Keratinocyte (primary cell): ENCODE measurements at regions not wholly inside any gene's neighbourhood (a gene's known extent, or its start where the extent isn't known, plus 50 kb on each side); places are given as distances from the start of the nearest gene placed in this dataset.

Experiments used
- DNase-seq: peaks from one replicate; pipeline ENCODE4 v3.0.0-alpha.2; 2011; ENCODE audit warnings: low read depth, missing footprints, low spot score
- FAIRE-seq: peaks from 2 replicates; lab custom pipeline; 2011; peaks lifted over from hg19 to GRCh38; lab: Jason Lieb, UNC
- H2AFZ ChIP-seq: 2 replicates; pipeline ENCODE4 v1.6.0; 2012; ENCODE audit warnings: low read length, control low read depth, inconsistent platforms; ENCODE audit not compliant: control insufficient read depth
- H3K27ac ChIP-seq: 2 replicates; pipeline ENCODE4 v1.5.1; 2011; ENCODE audit warnings: low read length; ENCODE audit not compliant: control insufficient read depth, insufficient read depth
- H3K27me3 ChIP-seq: 3 replicates; pipeline ENCODE4 v1.6.0; 2011; ENCODE audit warnings: low read length; ENCODE audit not compliant: control insufficient read depth, insufficient read depth; ENCODE audit errors: extremely low read depth
- H3K36me3 ChIP-seq, 2 experiments: 2 replicates in 1 of 2; 3 replicates in 1 of 2; pipeline ENCODE4 v1.5.1; 2011; ENCODE audit warnings: low read length in 2 of 2, mild to moderate bottlenecking in 1 of 2; ENCODE audit not compliant: control insufficient read depth in 2 of 2, insufficient read depth in 2 of 2; ENCODE audit errors: extremely low read depth in 1 of 2
- H3K4me1 ChIP-seq: 3 replicates; pipeline ENCODE4 v1.5.1; 2011; ENCODE audit warnings: low read length; ENCODE audit not compliant: control insufficient read depth, insufficient read depth; ENCODE audit errors: extremely low read depth
- H3K4me2 ChIP-seq: 3 replicates; pipeline ENCODE4 v1.6.0; 2011; ENCODE audit warnings: low read depth, low read length; ENCODE audit not compliant: control insufficient read depth, insufficient read depth; ENCODE audit errors: extremely low read depth
- H3K4me3 ChIP-seq, 3 experiments: fragments of 200-600 bp in 1 of 3; sonication (generic) in 1 of 3; 2 replicates in 2 of 3; 3 replicates in 1 of 3; pipeline ENCODE4 v1.5.1; 2011 to 2016; ENCODE audit warnings: low read length in 3 of 3, mild to moderate bottlenecking in 3 of 3, control low read depth in 2 of 3, inconsistent platforms in 1 of 3, low read depth in 1 of 3, mixed read lengths in 1 of 3, mixed run types in 1 of 3, moderate library complexity in 1 of 3; ENCODE audit not compliant: control insufficient read depth in 2 of 3, insufficient read depth in 2 of 3; ENCODE audit errors: extremely low read depth in 1 of 3
- H3K79me2 ChIP-seq: 2 replicates; pipeline ENCODE4 v1.6.0; 2012; ENCODE audit warnings: low read length; ENCODE audit not compliant: control insufficient read depth, insufficient read depth
- H3K9ac ChIP-seq: 3 replicates; pipeline ENCODE4 v1.6.0; 2011; ENCODE audit warnings: low read length; ENCODE audit not compliant: control insufficient read depth, insufficient read depth; ENCODE audit errors: extremely low read depth
- H3K9me1 ChIP-seq: 3 replicates; pipeline ENCODE4 v1.6.0; 2011; ENCODE audit warnings: low read length; ENCODE audit not compliant: control insufficient read depth, insufficient read depth; ENCODE audit errors: extremely low read depth
- H3K9me3 ChIP-seq: 2 replicates; pipeline ENCODE4 v1.5.1; 2012; ENCODE audit warnings: low read depth, low read length; ENCODE audit not compliant: control insufficient read depth
- H4K20me1 ChIP-seq: 3 replicates; pipeline ENCODE4 v1.6.0; 2011; ENCODE audit warnings: low read length; ENCODE audit not compliant: control insufficient read depth, insufficient read depth; ENCODE audit errors: extremely low read depth
- EZH2 ChIP-seq: IDR thresholded peaks from one replicate; pipeline ENCODE4 v1.6.1; 2012; ENCODE audit warnings: inconsistent platforms, mild to moderate bottlenecking, low read length, moderate library complexity
- dilution Hi-C: fragments of 300-500 bp; cut with MboI; formaldehyde crosslinking; loops from one replicate; pipeline ENCODE4 v1.7.0; 2020; ENCODE audit warnings: low sequenced_read_pairs; ENCODE audit not compliant: extremely low pct_ligation_motif_present
- TF ChIP-seq, protein P1 (sequence below), 3 experiments: IDR thresholded peaks in 1 of 3; conservative IDR thresholded peaks in 1 of 3; optimal IDR thresholded peaks in 1 of 3; 2 replicates in 2 of 3; 3 replicates in 1 of 3; pipeline versions ENCODE3 to v1.5.1; 2011; ENCODE audit warnings: low read length in 3 of 3, mild to moderate bottlenecking in 3 of 3, moderate library complexity in 2 of 3, control low read depth in 1 of 3, inconsistent platforms in 1 of 3; ENCODE audit not compliant: insufficient read depth in 2 of 3; ENCODE audit errors: extremely low read depth in 1 of 3

DNA sequence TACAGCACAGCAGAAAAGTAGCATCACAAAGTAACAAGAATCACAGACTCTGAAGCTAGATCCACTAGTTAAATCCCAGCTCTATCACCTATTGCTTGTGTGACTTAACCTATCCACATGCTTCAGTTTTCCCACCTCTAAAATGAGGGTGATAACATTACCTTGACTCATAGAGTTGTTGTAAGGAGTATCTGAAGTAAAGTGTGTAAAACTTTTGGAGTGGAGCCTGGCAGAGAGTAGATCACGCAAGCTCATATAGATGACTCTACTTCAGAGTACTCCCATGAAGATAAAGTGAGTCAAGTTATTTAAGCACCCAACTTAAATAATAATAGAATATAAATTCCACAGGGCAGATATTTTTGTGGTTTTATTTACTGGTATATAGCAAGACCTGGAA, 94.5 kb upstream of the FER start:
- Histone ChIP-seq H4K20me1 (no peaks in the 10 kb centered on the region), H3K9me1 (no peaks in the 10 kb centered on the region), H3K9me3 (no peaks in the 10 kb centered on the region), H3K27ac (no peak overlapping the region), H3K4me1 (peaks cover 21% of the 10 kb centered on the region), H3K4me3 (no peak overlapping the region), H2AFZ (no peak overlapping the region), H3K4me2 (no peak overlapping the region), H3K79me2 (no peaks in the 10 kb centered on the region), H3K9ac (no peak overlapping the region), H3K27me3 (no peaks in the 10 kb centered on the region), H3K36me3 (no peaks in the 10 kb centered on the region)
- DNase-seq = no peak
- no peak for FAIRE-seq
- dilution Hi-C loops = no loop called here
- no peak for TF ChIP-seq EZH2
- TF ChIP-seq, protein P1, sequence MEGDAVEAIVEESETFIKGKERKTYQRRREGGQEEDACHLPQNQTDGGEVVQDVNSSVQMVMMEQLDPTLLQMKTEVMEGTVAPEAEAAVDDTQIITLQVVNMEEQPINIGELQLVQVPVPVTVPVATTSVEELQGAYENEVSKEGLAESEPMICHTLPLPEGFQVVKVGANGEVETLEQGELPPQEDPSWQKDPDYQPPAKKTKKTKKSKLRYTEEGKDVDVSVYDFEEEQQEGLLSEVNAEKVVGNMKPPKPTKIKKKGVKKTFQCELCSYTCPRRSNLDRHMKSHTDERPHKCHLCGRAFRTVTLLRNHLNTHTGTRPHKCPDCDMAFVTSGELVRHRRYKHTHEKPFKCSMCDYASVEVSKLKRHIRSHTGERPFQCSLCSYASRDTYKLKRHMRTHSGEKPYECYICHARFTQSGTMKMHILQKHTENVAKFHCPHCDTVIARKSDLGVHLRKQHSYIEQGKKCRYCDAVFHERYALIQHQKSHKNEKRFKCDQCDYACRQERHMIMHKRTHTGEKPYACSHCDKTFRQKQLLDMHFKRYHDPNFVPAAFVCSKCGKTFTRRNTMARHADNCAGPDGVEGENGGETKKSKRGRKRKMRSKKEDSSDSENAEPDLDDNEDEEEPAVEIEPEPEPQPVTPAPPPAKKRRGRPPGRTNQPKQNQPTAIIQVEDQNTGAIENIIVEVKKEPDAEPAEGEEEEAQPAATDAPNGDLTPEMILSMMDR (optimal IDR thresholded peaks at IDR 0.05 in 1 of 3, IDR thresholded peaks at IDR 0.05 in 1 of 3, conservative IDR thresholded peaks at IDR 0.05 in 1 of 3; ENCODE audit: extremely low read depth in 1 of 3, insufficient read depth in 2 of 3, low read length in 3 of 3) = no peak

DNA sequence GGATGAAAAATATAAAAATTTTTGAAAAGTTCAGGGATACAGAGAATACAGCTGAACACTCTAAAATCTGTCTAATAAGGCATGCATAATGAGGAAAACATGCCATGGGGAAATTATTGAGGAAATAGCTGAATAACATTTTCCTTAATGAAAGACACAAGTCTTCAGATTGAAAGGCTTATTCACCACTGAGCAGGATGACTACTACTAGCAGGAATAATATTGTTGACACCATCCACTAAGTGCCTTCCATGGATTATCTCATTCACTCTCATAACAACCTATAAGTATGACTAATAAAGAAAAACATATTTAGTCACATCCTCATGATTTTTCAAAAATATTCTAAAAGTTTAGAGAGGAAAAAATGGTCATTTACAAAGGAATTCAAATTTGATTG, 96.7 kb upstream of the FER start:
- Histone ChIP-seq H3K9ac (no peak overlapping the region), H3K27ac (no peak overlapping the region), H3K9me1 (no peaks in the 10 kb centered on the region), H3K4me3 (no peak overlapping the region), H3K36me3 (no peaks in the 10 kb centered on the region), H4K20me1 (no peaks in the 10 kb centered on the region), H3K9me3 (no peaks in the 10 kb centered on the region), H3K4me1 (peaks cover 15% of the 10 kb centered on the region), H3K79me2 (no peaks in the 10 kb centered on the region), H3K27me3 (no peaks in the 10 kb centered on the region), H3K4me2 (no peak overlapping the region), H2AFZ (no peak overlapping the region)
- no peak for FAIRE-seq
- dilution Hi-C loops = no loop called here
- peak; percentile 33 for DNase-seq
- TF ChIP-seq, protein P1 (optimal IDR thresholded peaks at IDR 0.05 in 1 of 3, IDR thresholded peaks at IDR 0.05 in 1 of 3, conservative IDR thresholded peaks at IDR 0.05 in 1 of 3; ENCODE audit: extremely low read depth in 1 of 3, insufficient read depth in 2 of 3, low read length in 3 of 3) = no peak
- no peak for TF ChIP-seq EZH2
